BLaER1 (cell line): ENCODE measurements at regions not wholly inside any gene's neighbourhood (a gene's known extent, or its start where the extent isn't known, plus 50 kb on each side); places are given as distances from the start of the nearest gene placed in this dataset.

Experiments
- H3K27ac ChIP-seq: shearing (Covaris generic); formaldehyde crosslinking; 2 replicates; pipeline ENCODE4 v1.8.1; 2022
- H3K27me3 ChIP-seq: shearing (Covaris generic); formaldehyde crosslinking; 2 replicates; pipeline ENCODE4 v1.8.1; 2022
- H3K36me3 ChIP-seq: shearing (Covaris generic); formaldehyde crosslinking; 2 replicates; pipeline ENCODE4 v1.8.1; 2022
- H3K4me1 ChIP-seq: shearing (Covaris generic); formaldehyde crosslinking; 2 replicates; pipeline ENCODE4 v1.8.1; 2022
- H3K4me2 ChIP-seq: shearing (Covaris generic); formaldehyde crosslinking; 2 replicates; pipeline ENCODE4 v1.8.1; 2022
- H3K4me3 ChIP-seq: shearing (Covaris generic); formaldehyde crosslinking; 2 replicates; pipeline ENCODE4 v1.8.1; 2022
- H3K9ac ChIP-seq: shearing (Covaris generic); formaldehyde crosslinking; 2 replicates; pipeline ENCODE4 v1.8.1; 2022
- H3K9me3 ChIP-seq: shearing (Covaris generic); formaldehyde crosslinking; 2 replicates; pipeline ENCODE4 v1.8.1; 2022
- H4K20me1 ChIP-seq: shearing (Covaris generic); formaldehyde crosslinking; 2 replicates; pipeline ENCODE4 v1.8.1; 2022
- Cebpa-rat ChIP-seq: shearing (Covaris generic); IDR thresholded peaks from 2 replicates; pipeline ENCODE4 v1.8.1; 2022

DNA sequence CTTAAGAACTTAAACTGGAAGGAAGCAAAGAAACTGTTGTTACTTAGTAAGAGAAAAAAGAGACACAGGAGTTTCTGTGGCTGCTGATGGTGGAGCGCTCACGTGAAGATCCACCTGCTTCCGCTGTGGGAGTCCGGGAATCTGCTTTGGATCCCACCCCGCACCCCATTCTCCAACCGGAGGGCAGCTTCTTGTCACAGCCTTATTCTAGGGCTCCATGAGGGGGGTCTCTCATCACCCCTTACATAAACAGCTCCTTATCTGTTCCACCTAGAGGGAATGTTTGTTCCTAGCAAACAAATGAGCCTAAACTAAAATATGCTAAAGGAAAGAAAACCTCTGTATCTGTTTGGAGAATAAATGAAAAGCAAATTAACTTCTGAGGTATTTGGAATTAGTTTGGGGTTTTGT, 280.5 kb downstream of the QKI start:
- Histone ChIP-seq H3K4me2 (no peak overlapping the region), H3K4me3 (no peak overlapping the region), H4K20me1 (no peaks in the 10 kb centered on the region)

GRCh38 chr6:163694072-163694471, 279.6 kb downstream of the QKI start:
- Histone ChIP-seq H3K36me3 (no peaks in the 10 kb centered on the region), H3K9me3 (0 out of 2 replicates have a peak, but pooled peaks cover 3% of the 10 kb centered on the region), H3K27me3 (no peaks in the 10 kb centered on the region), H3K4me3 (no peak overlapping the region), H4K20me1 (no peaks in the 10 kb centered on the region), H3K9ac (no peak overlapping the region), H3K4me2 (no peak overlapping the region), H3K27ac (no peak overlapping the region), H3K4me1 (no peaks in the 10 kb centered on the region)
- no peak for TF ChIP-seq Cebpa-rat

More for the DNA sequence above, 280.5 kb downstream of the QKI start:
- Histone ChIP-seq H3K36me3 (no peaks in the 10 kb centered on the region), H3K4me1 (no peaks in the 10 kb centered on the region), H3K27ac (no peak overlapping the region), H3K27me3 (no peaks in the 10 kb centered on the region), H3K9ac (no peak overlapping the region), H3K9me3 (0 out of 2 replicates have a peak, but pooled peaks cover 3% of the 10 kb centered on the region)
- TF ChIP-seq Cebpa-rat, result no peak

- no peak for TF ChIP-seq Cebpa-rat
- H3K4me3 ChIP-seq, result no peak overlapping the region
Observed at GRCh38 chr6:163691049-163691448, 276.5 kb downstream of the QKI start.

DNA sequence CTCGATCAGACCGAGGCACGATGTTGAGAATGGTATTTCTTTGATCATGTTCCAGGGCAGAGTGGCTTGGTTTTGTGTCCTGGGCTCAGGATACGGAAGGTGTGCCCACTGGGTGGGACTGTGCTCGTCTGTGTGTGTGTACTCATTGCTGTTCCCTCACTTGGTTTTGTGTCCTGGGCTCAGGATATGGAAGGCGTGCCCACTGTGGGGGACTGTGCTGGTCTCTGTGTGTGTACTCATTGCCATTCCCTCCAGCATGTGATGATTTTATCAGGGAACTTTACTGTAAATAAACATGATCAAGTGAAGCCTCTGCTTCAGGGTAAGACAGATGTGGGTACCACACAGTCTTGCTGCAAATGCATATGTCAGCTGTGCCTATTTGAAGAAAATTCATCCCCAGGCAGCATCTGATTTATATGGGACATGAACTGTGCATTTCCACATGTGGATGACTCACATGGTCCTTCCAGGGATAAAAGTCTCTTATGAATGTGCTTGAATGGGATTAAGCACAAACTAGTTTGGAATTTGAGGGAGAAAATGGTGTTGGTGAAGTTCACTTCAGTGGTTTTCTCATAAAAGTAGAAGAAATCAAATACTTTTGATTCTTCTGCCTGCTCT, 274.3 kb downstream of the QKI start:
- Histone ChIP-seq H3K4me2 (no peak overlapping the region), H4K20me1 (no peaks in the 10 kb centered on the region), H3K9me3 (no peaks in the 10 kb centered on the region), H3K4me1 (peaks cover 17% of the 10 kb centered on the region), H3K27me3 (no peaks in the 10 kb centered on the region), H3K36me3 (no peaks in the 10 kb centered on the region), H3K4me3 (no peak overlapping the region), H3K27ac (no peak overlapping the region), H3K9ac (no peak overlapping the region)
- no peak for TF ChIP-seq Cebpa-rat

More at GRCh38 chr6:163691049-163691448, 276.5 kb downstream of the QKI start:
- H3K27me3 ChIP-seq, result no peaks in the 10 kb centered on the region
- no peaks in the 10 kb centered on the region for H4K20me1 ChIP-seq
- H3K9me3 ChIP-seq, result no peaks in the 10 kb centered on the region
- H3K4me2 ChIP-seq, result no peak overlapping the region
- H3K9ac ChIP-seq, result no peak overlapping the region
- no peak overlapping the region for H3K27ac ChIP-seq
- no peaks in the 10 kb centered on the region for H3K4me1 ChIP-seq
- H3K36me3 ChIP-seq, result no peaks in the 10 kb centered on the region

DNA sequence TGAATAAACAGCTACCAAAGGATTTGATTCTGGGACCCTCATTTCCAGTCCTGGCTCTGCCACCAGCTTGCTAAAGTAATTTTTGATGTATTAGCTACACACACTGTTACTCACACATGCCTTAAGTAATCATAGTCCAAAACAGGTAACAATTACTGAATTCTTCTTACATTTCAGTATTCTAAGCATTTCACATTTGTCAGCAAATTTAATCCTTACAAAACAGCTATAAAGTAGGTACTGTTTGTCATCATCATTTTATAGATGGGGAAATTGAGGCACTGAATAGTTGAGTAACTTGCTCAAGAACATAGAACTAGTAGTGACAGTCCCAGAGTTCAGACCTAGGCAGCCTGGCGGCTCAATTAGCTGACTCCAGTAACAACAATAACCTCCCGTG, 272.6 kb downstream of the QKI start:
- Histone ChIP-seq H3K36me3 (no peaks in the 10 kb centered on the region), H3K4me1 (peaks cover 17% of the 10 kb centered on the region), H3K4me3 (no peak overlapping the region), H4K20me1 (no peaks in the 10 kb centered on the region), H3K4me2 (no peak overlapping the region), H3K9me3 (no peaks in the 10 kb centered on the region), H3K9ac (no peak overlapping the region), H3K27me3 (no peaks in the 10 kb centered on the region), H3K27ac (no peak overlapping the region)
- no peak for TF ChIP-seq Cebpa-rat

DNA sequence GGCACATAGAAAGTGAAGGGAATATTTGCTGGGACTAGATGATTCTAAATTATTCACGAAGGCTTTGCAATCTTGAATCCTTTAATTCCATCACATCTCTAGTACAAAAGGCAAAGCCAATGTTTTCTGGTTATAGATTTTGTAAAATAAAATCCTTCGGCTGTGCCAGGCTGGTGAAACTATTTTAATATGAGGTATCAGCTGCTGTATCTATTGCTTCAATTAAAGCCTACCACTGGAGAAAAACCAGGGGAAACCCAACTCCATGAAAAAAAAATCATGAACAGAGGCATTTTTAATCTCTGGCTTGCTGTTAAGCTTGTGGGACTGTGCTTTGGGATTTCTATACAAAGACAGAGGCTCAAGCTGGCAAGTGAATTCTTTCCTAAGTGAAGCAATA, 271.8 kb downstream of the QKI start:
- Histone ChIP-seq H3K36me3 (no peaks in the 10 kb centered on the region), H4K20me1 (no peaks in the 10 kb centered on the region), H3K27me3 (no peaks in the 10 kb centered on the region), H3K4me2 (no peak overlapping the region), H3K9ac (no peak overlapping the region), H3K9me3 (no peaks in the 10 kb centered on the region), H3K27ac (no peak overlapping the region), H3K4me1 (peaks cover 17% of the 10 kb centered on the region), H3K4me3 (no peak overlapping the region)
- no peak for TF ChIP-seq Cebpa-rat

DNA sequence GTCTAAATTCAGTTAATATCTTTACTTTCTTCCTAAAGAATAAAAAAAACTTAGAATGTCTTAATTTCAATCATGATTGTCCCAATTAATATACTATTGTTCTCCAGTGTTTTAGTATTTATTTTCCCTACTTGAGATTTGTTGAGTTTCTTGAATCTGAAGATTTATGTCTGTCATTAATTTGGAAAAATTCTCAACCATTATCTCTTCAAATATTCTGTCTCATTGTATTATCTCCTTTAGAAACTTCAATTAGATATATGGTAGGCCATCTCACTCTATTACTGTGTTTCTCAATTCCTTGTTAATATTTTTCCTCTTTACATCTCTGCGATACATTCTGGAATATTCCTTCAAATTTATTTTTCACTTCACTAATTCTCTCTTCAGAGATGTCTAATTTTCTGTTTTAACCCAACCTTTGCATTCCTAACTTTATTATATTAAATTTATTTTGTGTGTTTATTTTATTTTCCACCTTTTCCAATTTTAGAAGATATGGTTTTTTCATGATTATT, 268.6 kb downstream of the QKI start:
- Histone ChIP-seq H3K27me3 (no peaks in the 10 kb centered on the region), H3K4me2 (no peak overlapping the region), H3K36me3 (no peaks in the 10 kb centered on the region), H3K4me3 (no peak overlapping the region), H4K20me1 (no peaks in the 10 kb centered on the region), H3K9me3 (no peaks in the 10 kb centered on the region), H3K27ac (no peak overlapping the region), H3K9ac (no peak overlapping the region), H3K4me1 (peaks cover 26% of the 10 kb centered on the region)
- TF ChIP-seq Cebpa-rat, result no peak

DNA sequence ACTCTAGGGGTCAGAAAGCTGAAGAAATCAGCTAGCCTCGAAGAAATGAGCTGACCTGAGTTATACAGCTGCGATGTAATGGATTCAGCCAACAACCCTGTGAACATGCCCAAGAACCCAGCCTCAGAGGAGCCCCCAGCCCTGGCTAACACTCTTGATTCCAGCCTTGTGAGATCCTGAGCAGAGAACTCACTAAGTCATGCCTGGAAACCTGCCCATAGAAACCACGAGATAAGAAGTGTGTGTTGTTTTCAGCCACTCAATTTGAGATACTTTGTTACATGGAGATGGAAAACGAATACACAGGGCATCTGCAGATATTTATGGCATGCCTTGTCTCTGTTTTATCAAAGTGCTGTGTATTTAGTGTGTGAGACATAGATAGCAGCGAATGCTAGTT, 265.2 kb downstream of the QKI start:
- no peak overlapping the region for H3K27ac ChIP-seq
- H3K36me3 ChIP-seq, result no peaks in the 10 kb centered on the region
- peaks cover 16% of the 10 kb centered on the region for H3K4me1 ChIP-seq
- H3K27me3 ChIP-seq, result no peaks in the 10 kb centered on the region
- TF ChIP-seq Cebpa-rat, result no peak
- no peak overlapping the region for H3K4me3 ChIP-seq
- no peaks in the 10 kb centered on the region for H4K20me1 ChIP-seq
- H3K4me2 ChIP-seq, result peak overlapping the region; percentile 24
- no peak overlapping the region for H3K9ac ChIP-seq
- no peaks in the 10 kb centered on the region for H3K9me3 ChIP-seq

- no peak overlapping the region for H3K4me2 ChIP-seq
- H3K27ac ChIP-seq, result no peak overlapping the region
- no peak for TF ChIP-seq Cebpa-rat
- H3K27me3 ChIP-seq, result no peaks in the 10 kb centered on the region
- H3K4me1 ChIP-seq, result peaks cover 10% of the 10 kb centered on the region
- no peaks in the 10 kb centered on the region for H3K9me3 ChIP-seq
- no peak overlapping the region for H3K4me3 ChIP-seq
- H4K20me1 ChIP-seq, result no peaks in the 10 kb centered on the region
- no peaks in the 10 kb centered on the region for H3K36me3 ChIP-seq
- no peak overlapping the region for H3K9ac ChIP-seq
Observed at GRCh38 chr6:163679012-163679660, 264.6 kb downstream of the QKI start.

DNA sequence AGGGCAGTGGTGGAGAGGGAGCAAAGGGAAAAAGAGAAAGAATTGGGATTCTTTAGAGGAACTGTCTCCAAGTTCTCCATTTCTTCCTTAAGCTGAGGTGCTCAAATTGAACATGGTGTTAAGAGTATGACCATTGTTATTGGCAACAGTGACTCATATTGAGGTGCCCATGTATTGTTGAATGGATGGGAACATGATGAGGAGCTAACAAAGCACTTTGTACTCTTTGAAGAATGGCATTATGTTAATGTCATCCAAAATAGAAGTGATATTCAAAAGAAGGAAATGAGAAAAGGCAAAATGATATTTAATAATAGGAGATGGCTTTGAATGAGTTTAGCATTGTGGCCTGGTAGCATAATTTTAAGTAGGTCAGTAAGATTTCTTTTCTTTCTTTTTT, 261.1 kb downstream of the QKI start:
- no peak for TF ChIP-seq Cebpa-rat
- no peaks in the 10 kb centered on the region for H3K36me3 ChIP-seq
- H3K9me3 ChIP-seq, result peaks cover 10% of the 10 kb centered on the region
- no peaks in the 10 kb centered on the region for H4K20me1 ChIP-seq
- no peak overlapping the region for H3K9ac ChIP-seq
- H3K4me3 ChIP-seq, result no peak overlapping the region
- no peaks in the 10 kb centered on the region for H3K27me3 ChIP-seq
- no peak overlapping the region for H3K4me2 ChIP-seq
- H3K27ac ChIP-seq, result no peak overlapping the region
- peaks cover 22% of the 10 kb centered on the region for H3K4me1 ChIP-seq
